Fibroblast of peridontal ligament (primary cell): ENCODE measurements at regions not wholly inside any gene's neighbourhood (a gene's known extent, or its start where the extent isn't known, plus 50 kb on each side); places are given as distances from the start of the nearest gene placed in this dataset.

Experiments
- DNase-seq: peaks from one replicate; pipeline ENCODE4 v3.0.0-alpha.2; 2010; ENCODE audit errors: extremely low read depth

GRCh38 chr2:5841126-5841525 lies 148.9 kb downstream of the SOX11 start:
- DNase-seq, result no peak

DNA sequence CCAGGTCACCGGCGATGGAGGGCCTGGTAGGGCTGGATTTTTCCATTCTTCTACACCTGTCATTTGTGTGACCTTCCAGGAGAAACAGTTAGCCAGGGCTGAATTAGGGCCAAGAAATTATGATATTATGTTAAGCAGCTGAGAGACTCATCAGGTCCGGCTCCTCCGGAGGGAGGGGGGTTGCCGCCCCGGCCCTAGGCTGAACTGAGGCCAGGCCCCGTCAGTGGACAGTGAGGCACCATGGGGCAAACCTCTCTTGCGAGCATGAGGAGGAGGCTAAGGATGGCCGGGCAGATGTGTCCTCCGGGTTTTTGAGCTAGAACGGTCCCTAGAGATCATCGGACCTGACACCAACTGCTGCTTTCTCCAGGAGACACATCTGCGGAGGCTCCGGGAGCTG lies 150.1 kb downstream of the SOX11 start:
- DNase-seq, result no peak

DNA sequence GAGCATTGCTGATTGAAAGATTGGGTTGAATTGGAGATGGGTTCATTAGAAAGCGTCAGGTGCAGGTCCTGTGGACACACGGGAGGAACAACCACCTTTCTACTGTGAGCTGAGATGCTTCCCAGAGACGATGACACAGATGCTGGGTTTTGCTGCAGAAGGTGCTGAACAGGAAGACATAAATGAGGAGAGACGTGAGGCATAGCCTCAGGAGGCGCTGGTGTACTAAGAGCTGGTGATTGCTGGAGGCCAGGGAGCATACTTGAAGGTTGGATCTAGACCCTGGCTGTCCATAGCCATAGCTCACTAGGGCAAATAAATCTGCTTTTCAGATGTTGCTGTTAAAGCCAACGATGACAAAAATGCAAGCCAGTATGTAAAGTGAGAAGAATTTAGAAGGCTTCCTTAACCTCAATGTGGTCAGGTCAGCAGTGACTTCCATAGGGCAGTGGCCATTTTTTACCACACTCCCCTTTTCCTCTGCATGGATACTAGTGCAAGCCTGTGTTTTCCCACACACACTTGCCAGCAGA lies 153.7 kb downstream of the SOX11 start:
- no peak for DNase-seq

DNA sequence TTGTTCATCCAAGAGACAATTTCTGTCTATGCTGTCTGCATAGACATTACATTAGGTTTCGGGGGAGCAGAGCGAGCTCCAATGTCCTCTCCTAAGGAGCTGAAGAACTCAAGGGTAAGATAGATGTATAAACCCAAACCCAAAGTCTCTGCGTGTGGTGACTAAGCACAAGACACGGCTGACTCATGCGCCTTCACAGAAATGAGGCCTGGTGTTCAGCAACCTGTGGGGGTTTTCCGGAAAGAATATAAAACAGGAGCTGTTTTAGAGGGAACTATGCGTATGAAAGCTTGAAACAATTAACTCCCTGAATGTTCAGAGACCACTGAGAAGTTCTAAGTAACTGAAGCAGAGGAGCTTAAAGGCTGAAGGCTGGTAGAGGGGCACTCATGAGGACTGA lies 154.7 kb downstream of the SOX11 start:
- no peak for DNase-seq

- no peak for DNase-seq
Observed at GRCh38 chr2:5849562-5849961, 157.4 kb downstream of the SOX11 start.

DNA sequence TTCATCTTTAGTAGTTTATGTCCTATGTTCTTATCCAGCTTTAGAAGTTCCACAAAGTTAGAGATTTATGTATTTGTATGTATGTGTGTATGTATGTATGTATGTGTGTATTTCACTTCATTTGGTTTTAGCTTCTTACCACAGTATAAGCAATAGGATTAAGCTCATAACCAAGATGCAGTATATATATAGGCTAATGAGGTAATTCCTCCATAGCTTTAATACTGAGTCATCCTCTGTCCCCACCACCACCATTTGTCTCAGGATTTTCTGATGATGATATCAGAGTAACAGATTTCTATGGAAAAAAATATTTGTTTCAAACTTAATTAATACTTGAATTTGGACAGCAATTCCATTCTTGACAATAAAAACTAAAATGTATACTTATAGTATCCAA lies 159.2 kb downstream of the SOX11 start:
- no peak for DNase-seq

DNA sequence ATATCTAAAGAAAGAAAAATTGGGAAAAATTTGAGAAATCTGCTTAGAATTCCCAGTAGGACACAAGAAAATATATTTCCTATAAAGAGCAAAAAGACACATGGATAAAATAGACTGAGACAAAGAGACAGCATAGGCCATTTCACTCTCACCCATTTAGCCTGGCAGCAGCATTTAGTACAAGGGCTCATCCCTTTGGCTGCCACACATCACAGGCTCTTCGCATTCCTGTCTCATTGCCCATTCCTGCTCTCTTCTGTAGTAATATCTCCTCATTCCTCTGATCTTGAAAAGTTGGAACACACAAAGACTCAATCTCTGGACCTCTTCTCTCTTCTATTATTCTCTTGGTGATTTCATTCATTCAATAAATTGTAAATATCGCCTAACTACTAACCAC lies 162.6 kb downstream of the SOX11 start:
- DNase-seq, result no peak

DNA sequence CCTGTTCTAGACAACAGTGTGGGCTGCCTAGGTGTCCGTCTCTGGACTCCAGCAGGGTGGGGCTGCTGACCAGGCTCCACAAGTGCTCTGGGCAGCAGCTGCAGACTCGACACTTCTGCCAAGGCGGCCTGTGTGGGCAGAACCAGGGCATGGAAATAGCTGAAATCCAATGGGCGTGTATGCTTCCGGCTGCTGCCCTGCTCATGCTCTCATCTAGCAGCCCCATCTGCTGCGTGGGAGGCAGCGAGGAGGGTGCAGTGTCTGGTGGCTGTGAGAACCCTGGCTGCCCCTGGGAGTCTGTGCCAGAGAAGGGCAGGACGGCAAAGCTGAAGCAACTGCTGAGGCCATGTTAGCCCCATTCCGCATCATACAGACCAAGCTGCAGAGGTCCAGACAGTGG lies 174.9 kb downstream of the SOX11 start:
- no peak for DNase-seq

- no peak for DNase-seq
Observed at GRCh38 chr2:5868931-5869330, 176.7 kb downstream of the SOX11 start.

DNA sequence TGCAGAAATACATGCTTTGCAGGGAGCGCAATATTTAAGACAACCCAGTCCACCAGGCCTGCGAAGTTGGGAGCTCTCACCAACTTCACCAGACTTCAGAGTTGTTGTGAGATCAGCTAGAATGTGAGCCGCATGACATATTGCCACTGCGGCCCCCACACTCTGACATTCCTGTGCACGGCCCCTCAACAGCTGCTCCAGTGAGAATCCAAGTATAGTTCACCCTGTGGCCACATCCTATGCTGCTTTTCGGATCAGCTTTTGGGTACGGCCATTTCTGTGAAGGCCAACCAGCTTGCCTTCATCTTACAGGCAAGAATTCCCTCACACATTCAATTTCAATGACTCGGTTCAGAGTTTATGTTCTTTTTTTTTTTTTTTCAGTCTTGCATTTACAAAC lies 177.8 kb downstream of the SOX11 start:
- no peak for DNase-seq

DNA sequence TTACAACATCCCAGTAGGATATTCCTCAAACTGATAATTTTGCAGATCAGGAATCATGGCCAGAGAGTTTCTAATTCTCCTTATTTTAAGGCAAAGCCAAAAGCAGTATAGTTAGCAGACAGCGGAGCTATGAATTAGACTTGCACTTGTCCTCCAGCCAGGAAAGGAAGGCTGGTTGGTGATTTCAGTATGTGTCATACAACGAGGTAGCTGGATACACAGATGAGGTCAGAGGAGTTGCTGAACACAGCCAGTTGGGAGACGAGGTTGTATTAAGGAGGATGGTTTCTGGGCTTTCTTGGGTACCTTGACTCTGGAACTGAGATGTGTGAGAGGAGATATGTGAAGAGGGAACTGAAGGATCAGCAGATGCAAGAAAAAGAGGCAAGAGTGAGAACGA lies 185.2 kb downstream of the SOX11 start:
- DNase-seq, result no peak

DNA sequence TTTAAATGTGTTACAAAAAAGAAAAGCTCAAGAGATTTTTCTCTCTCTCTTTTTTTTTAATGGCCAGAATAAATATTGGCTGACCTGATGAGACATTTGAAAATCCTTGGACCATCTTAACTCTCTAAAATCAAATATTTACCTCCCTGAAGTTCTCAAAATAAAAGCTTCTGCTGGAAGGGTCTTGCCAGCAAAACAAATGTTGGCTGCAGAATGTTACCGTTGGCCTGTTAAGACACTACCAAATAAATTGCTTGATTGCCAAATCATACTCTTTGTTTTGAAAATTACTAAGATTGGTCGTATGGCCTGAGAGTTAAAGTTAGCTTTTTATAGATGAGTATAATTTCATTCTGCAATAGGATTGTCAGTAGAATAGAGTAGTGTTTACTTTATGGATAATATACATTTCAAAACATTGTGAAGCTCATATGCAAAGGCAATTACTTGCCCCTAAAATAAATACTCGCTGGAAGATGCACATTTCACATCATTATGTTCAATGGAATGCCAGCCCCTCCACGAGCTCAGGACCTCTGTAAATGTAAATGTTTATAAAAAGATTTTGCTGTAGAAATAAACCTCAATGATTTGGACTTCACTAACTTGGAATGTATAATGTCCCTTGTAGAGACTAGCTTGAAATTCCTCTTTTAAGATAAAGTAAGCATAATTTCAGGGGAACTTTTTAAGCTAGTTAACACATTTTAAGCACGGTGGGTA lies 193.4 kb downstream of the SOX11 start:
- DNase-seq, result no peak

- no peak for DNase-seq
Observed at GRCh38 chr2:5886462-5886861, 194.3 kb downstream of the SOX11 start.

GRCh38 chr2:5888126-5888525 lies 195.9 kb downstream of the SOX11 start:
- DNase-seq, result no peak

GRCh38 chr2:5889519-5889918 lies 197.3 kb downstream of the SOX11 start:
- no peak for DNase-seq

GRCh38 chr2:5894355-5894754 lies 202.2 kb downstream of the SOX11 start:
- DNase-seq, result no peak

GRCh38 chr2:5895284-5895683 lies 203.1 kb downstream of the SOX11 start:
- no peak for DNase-seq

- no peak for DNase-seq
Observed at GRCh38 chr2:5897249-5897648, 205.1 kb downstream of the SOX11 start.

DNA sequence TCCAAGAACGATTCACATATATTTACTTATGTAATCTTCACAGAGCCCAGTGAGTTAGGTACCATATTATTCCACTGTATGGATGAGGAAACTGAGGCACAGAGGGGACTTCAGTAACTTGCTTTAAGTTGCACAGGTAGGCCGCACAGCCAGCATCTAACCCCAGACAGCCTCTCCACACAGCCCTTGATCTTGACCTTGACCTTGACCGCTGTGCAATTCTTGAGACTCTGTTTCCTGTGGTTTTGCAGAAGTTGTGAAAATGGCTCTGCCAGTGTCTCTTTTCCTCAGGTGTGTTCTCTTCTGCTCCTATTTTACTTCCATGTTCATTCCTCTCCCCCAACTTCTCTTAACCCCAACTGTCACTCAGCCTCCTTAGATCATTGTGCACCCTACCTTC lies 206.5 kb downstream of the SOX11 start:
- DNase-seq, result no peak

DNA sequence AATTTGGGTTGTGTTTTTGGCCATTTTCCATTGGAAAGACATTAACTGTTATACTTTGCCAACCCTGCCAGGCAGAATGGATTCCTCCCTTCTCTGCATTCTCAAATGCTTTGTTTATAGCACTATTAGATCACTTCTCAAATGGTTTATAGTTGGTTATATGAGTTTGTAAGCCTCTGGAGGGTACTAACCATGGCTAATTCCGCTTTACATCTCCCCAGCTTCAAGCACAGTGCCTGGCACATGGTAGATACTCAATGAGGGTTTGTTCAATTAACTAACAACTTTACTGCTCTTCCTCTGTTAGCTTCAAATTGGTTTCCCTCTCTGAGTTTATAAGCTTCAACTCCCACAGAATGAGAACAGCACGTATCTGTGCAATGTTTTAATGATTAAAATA lies 213.5 kb downstream of the SOX11 start:
- DNase-seq, result no peak

GRCh38 chr2:5908071-5908470 lies 215.9 kb downstream of the SOX11 start:
- DNase-seq, result no peak

DNA sequence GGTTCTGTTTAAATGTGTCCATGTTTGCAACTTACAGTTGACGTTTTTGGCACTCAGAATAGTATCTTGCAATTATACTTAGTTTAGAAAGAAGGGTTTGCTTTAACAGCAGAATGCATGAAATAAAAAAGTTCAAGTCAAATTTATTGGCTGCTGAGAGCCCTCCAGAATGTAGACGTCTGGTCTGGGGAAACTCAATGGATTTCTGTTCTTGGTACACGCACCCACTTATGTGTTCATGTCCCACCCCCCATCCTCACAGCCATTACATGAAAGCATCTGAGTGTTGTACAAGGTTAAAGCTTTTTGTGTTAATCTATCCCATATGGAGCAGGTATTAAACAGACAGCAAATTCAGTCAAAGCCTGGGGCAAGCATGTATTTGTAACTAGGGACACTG lies 219.5 kb downstream of the SOX11 start:
- DNase-seq, result no peak

DNA sequence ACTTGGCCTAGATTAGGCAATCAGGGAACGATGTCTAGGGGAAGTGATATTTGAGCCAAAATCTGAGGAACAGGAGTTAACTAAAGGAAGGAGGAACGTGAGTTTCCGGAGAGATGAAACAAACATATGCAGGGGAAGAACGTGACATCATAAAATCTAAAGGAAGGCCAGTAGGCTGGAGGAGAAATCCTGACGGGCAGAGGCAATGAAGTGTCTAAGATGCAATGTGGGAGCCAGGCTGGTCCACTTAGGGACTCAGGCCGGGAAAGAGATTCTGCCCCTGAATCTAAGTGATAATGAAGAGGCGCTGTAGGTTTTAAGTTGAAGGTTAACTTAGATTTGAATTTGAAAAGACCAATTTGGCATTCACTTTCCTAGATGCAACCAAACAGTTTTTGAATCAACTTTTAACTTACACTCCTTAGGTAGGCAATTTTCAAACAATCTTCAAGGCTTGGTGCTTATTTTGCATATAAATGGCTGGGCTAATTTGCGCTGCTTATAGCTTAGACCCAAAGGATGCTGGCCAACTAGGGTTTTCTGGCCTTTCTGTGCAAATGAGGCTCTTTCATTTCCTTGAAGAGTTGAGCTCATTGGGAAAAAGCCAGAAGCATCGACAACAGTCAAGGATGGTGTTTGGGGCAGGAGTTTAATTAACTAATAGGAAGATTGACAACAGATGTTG lies 221.7 kb downstream of the SOX11 start:
- no peak for DNase-seq
